DND-41 (cell line): ENCODE measurements at regions not wholly inside any gene's neighbourhood (a gene's known extent, or its start where the extent isn't known, plus 50 kb on each side); places are given as distances from the start of the nearest gene placed in this dataset.

Experiments
- ATAC-seq: fragments of 200-7000 bp; cut with Tn5 transposase; 3 replicates; pipeline ENCODE4 v1.9.1; 2021; ENCODE audit warnings: low read depth; ENCODE audit not compliant: insufficient read depth
- DNase-seq: peaks from one replicate; pipeline ENCODE4 v3.0.0-alpha.2; 2020
- H2AFZ ChIP-seq: 2 replicates; pipeline ENCODE4 v1.6.0; 2012; ENCODE audit warnings: low read depth, low read length
- H3K27ac ChIP-seq: 2 replicates; pipeline ENCODE4 v1.5.1; 2012; ENCODE audit warnings: low read length, inconsistent platforms
- H3K27me3 ChIP-seq: fragments of 200-600 bp; sonication (generic); 2 replicates; pipeline ENCODE4 v1.6.0; 2012; ENCODE audit warnings: low read length, mild to moderate bottlenecking, inconsistent platforms; ENCODE audit not compliant: insufficient read depth, poor library complexity
- H3K36me3 ChIP-seq: 2 replicates; pipeline ENCODE4 v1.5.1; 2012; ENCODE audit warnings: low read length, inconsistent platforms; ENCODE audit not compliant: insufficient read depth
- H3K4me1 ChIP-seq: 2 replicates; pipeline ENCODE4 v1.5.1; 2012; ENCODE audit warnings: mild to moderate bottlenecking, low read length; ENCODE audit not compliant: insufficient read depth
- H3K4me2 ChIP-seq: 2 replicates; pipeline ENCODE4 v1.6.0; 2012; ENCODE audit warnings: mild to moderate bottlenecking, moderate library complexity, low read length, inconsistent platforms; ENCODE audit not compliant: insufficient read depth
- H3K4me3 ChIP-seq, 2 experiments: fragments of 200-600 bp in 1 of 2; shearing (Covaris generic) in 1 of 2; 2 replicates each; pipeline ENCODE4 v1.5.1; 2012 to 2016; ENCODE audit warnings: inconsistent platforms in 2 of 2, low read length in 2 of 2, mild to moderate bottlenecking in 2 of 2, low read depth in 1 of 2, moderate library complexity in 1 of 2
- H3K79me2 ChIP-seq: 2 replicates; pipeline ENCODE4 v1.6.0; 2012; ENCODE audit warnings: low read length, inconsistent platforms; ENCODE audit not compliant: insufficient read depth
- H3K9ac ChIP-seq: 2 replicates; pipeline ENCODE4 v1.6.0; 2012; ENCODE audit warnings: low read depth, mild to moderate bottlenecking, inconsistent platforms, low read length, moderate library complexity
- H3K9me3 ChIP-seq: 2 replicates; pipeline ENCODE4 v1.5.1; 2012; ENCODE audit warnings: low read length, moderate library complexity, mild to moderate bottlenecking, inconsistent platforms; ENCODE audit not compliant: insufficient read depth, severe bottlenecking
- H4K20me1 ChIP-seq: 2 replicates; pipeline ENCODE4 v1.6.0; 2012; ENCODE audit warnings: low read length; ENCODE audit not compliant: insufficient read depth
- CTCF ChIP-seq: IDR thresholded peaks from 2 replicates; pipeline ENCODE4 v1.5.1; 2012; ENCODE audit warnings: borderline replicate concordance, low read length, moderate library complexity, mild to moderate bottlenecking; ENCODE audit not compliant: poor library complexity, severe bottlenecking; ENCODE audit errors: extremely low read depth
- EZH2 ChIP-seq: IDR thresholded peaks from 3 replicates; pipeline ENCODE4 v1.6.1; 2012; ENCODE audit warnings: borderline replicate concordance, low read depth, mild to moderate bottlenecking, moderate library complexity, low read length, inconsistent platforms; ENCODE audit not compliant: severe bottlenecking

GRCh38 chr13:31495336-31495735, 244.0 kb upstream of the RXFP2 start:
- H3K4me1 ChIP-seq, result no peaks in the 10 kb centered on the region
- H3K79me2 ChIP-seq, result no peaks in the 10 kb centered on the region
- ATAC-seq (no peak), DNase-seq (no peak)
- TF ChIP-seq CTCF (no peak), EZH2 (no peak)
- no peak overlapping the region for H3K27ac ChIP-seq
- no peak overlapping the region for H3K4me2 ChIP-seq
- H3K9me3 ChIP-seq, result peaks cover 3% of the 10 kb centered on the region
- H3K4me3 ChIP-seq, result no peak overlapping the region
- no peak overlapping the region for H2AFZ ChIP-seq
- no peaks in the 10 kb centered on the region for H3K27me3 ChIP-seq
- no peaks in the 10 kb centered on the region for H4K20me1 ChIP-seq
- no peaks in the 10 kb centered on the region for H3K36me3 ChIP-seq
- H3K9ac ChIP-seq, result no peak overlapping the region

- H3K9me3 ChIP-seq, result peaks cover 3% of the 10 kb centered on the region
- H3K27me3 ChIP-seq, result no peaks in the 10 kb centered on the region
- ATAC-seq (no peak), DNase-seq (no peak)
- no peak overlapping the region for H2AFZ ChIP-seq
- H3K27ac ChIP-seq, result no peak overlapping the region
- H3K9ac ChIP-seq, result no peak overlapping the region
- H3K4me1 ChIP-seq, result no peaks in the 10 kb centered on the region
- TF ChIP-seq EZH2 (no peak), CTCF (no peak)
- H4K20me1 ChIP-seq, result no peaks in the 10 kb centered on the region
- no peaks in the 10 kb centered on the region for H3K36me3 ChIP-seq
- no peak overlapping the region for H3K4me2 ChIP-seq
- H3K4me3 ChIP-seq, result no peak overlapping the region
- no peaks in the 10 kb centered on the region for H3K79me2 ChIP-seq
These were observed 240.1 kb upstream of the RXFP2 start for GRCh38 chr13:31499274-31499673.

- Histone ChIP-seq H3K9me3 (peaks cover 3% of the 10 kb centered on the region), H3K27ac (no peak overlapping the region), H3K4me1 (no peaks in the 10 kb centered on the region), H3K4me3 (no peak overlapping the region), H2AFZ (no peak overlapping the region), H3K79me2 (no peaks in the 10 kb centered on the region), H3K9ac (no peak overlapping the region), H3K4me2 (no peak overlapping the region), H3K27me3 (peaks cover 3% of the 10 kb centered on the region), H3K36me3 (no peaks in the 10 kb centered on the region), H4K20me1 (no peaks in the 10 kb centered on the region)
- ATAC-seq (no peak), DNase-seq (no peak)
- no peak for TF ChIP-seq CTCF
- TF ChIP-seq EZH2, result no peak
These were observed 235.7 kb upstream of the RXFP2 start for GRCh38 chr13:31503626-31504025.

GRCh38 chr13:31504918-31505317, 234.4 kb upstream of the RXFP2 start:
- Histone ChIP-seq H3K79me2 (no peaks in the 10 kb centered on the region), H3K4me1 (no peaks in the 10 kb centered on the region), H4K20me1 (no peaks in the 10 kb centered on the region), H3K4me3 (no peak overlapping the region), H3K27me3 (peaks cover 6% of the 10 kb centered on the region), H2AFZ (no peak overlapping the region), H3K27ac (no peak overlapping the region), H3K4me2 (no peak overlapping the region), H3K9ac (no peak overlapping the region), H3K36me3 (no peaks in the 10 kb centered on the region), H3K9me3 (no peaks in the 10 kb centered on the region)
- no peak for DNase-seq
- no peak for ATAC-seq
- TF ChIP-seq EZH2 (no peak), CTCF (no peak)
